Astrocyte of the spinal cord (primary cell): ENCODE measurements at regions not wholly inside any gene's neighbourhood (a gene's known extent, or its start where the extent isn't known, plus 50 kb on each side); places are given as distances from the start of the nearest gene placed in this dataset.

Source experiments
- DNase-seq: peaks from one replicate; pipeline ENCODE4 v3.0.0; 2011; ENCODE audit warnings: low read depth, low spot score
- H3K4me3 ChIP-seq: 2 replicates; pipeline ENCODE4 v1.5.1; 2011; ENCODE audit warnings: low read depth, mild to moderate bottlenecking, low read length, moderate library complexity
- CTCF ChIP-seq: IDR thresholded peaks from 2 replicates; pipeline ENCODE4 v1.5.1; 2012; ENCODE audit warnings: low read depth, mild to moderate bottlenecking, low read length, inconsistent platforms
- in situ Hi-C: cut with HindIII; loops from 2 replicates; pipeline ENCODE4 v1.10.0; 2017; ENCODE audit warnings: low sequenced_read_pairs

DNA sequence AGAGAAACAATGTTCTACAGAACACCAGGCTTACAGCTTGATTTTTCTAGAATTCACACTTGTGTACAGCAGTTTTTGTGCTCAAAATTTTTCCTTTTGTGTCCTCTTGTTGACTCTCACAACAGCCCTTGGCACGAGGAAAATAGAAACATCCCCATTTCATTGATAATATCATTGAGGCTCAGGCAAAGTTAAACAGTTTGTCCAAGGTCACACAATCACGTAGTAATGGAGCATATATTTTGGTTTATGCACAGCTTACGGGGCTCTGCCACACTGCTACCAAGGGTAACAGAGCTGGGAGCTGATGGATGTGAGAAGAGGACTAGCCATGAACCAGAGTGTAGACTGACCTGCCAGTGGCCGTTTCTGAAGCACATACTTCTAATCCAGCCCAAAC, 292.0 kb downstream of the FZD1 start:
- TF ChIP-seq CTCF: no peak
- in situ Hi-C loops: no loop called here
- H3K4me3 ChIP-seq: no peak overlapping the region
- DNase-seq: no peak

DNA sequence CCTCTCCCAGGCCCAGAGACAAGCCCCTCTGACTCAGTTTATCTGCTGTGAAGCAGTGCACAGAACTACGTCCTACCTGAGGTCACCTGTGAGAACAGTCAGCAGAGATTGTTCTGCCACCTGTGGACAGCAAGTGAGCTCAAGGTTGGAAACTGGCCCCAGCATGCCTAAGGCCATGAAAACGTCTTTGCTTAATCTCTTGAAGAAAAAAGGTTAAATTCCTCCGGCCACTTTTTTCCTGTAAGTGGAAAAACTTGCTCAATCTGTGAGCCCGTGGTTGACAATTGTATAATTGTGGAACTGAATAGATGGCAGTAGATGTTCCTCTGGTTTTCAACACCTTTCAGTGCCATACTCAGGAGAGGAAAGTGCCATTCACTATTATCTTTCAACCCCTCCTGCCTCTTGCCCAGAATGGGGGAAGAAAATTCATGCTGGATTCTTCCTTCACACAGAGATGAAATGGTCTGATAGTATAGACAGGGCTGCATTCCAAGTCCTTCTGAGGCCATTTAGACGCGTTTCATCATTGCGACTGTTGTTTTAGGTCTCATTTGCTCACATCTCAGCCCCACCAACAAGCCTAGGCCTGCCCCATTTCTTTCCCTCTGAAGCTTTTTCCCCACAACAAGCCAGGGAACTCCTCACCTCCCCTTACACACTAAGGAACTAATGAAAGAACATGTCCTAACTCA, 292.9 kb downstream of the FZD1 start:
- no peak overlapping the region for H3K4me3 ChIP-seq
- peak; percentile 12 for DNase-seq
- in situ Hi-C loops: no loop called here
- TF ChIP-seq CTCF: no peak

- DNase-seq: peak; percentile 97
- in situ Hi-C loops: no loop called here
Measured at GRCh38 chr7:91557789-91558404, 293.7 kb downstream of the FZD1 start.

GRCh38 chr7:91559947-91560346, 295.7 kb downstream of the FZD1 start:
- no peak for DNase-seq
- TF ChIP-seq CTCF: no peak
- in situ Hi-C loops: no loop called here
- no peak overlapping the region for H3K4me3 ChIP-seq

More at GRCh38 chr7:91557789-91558404, 293.7 kb downstream of the FZD1 start:
- no peak overlapping the region for H3K4me3 ChIP-seq
- no peak for TF ChIP-seq CTCF

DNA sequence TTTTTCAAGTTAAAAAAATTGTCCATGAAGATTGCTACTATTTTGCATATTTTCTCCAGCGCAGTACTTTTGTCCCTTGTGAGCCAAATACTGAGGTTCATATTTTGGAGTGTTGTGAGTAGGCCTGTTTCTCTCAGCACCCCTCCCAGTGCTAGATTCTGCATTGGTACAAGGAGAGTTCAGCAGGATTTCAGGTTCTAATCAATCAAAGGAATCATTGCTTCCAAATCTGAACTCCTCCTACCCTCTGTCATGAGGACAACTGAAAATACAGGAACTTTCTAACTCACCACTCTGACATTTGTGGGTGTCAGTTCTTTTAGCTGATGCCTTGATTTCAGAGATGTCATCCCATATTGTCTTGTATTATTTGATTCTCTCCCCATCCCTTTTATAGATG, 299.9 kb downstream of the FZD1 start:
- no peak for DNase-seq
- H3K4me3 ChIP-seq: no peak overlapping the region
- in situ Hi-C loops: no loop called here
- TF ChIP-seq CTCF: no peak

DNA sequence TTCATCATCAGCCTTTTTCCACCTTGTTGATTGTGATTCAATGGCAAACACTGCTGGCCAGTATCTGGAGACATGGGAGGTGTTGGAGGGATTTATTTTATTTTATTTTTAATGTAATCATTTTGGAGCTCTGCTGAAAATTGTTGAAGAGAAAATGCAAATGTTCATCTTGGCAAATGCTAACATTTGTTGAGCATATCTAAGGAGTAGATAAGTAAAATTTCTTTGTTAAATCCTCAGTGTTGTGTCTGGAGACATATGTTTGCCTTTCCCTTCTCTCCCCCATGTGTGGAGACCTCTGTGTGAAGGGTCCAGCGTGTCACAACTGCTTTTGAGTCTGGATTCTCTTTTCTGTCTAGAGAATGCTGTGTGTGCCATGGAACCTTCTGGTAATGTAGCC, 300.3 kb downstream of the FZD1 start:
- H3K4me3 ChIP-seq: no peak overlapping the region
- TF ChIP-seq CTCF: no peak
- DNase-seq: no peak
- in situ Hi-C loops: no loop called here
